ENCODE measurements at regions not wholly inside any gene's neighbourhood (a gene's known extent, or its start where the extent isn't known, plus 50 kb on each side); places are given as distances from the start of the nearest gene placed in this dataset.
A peak's percentile ranks its signal among the peaks of the same experiment; 100 is the strongest.

GRCh38 chr6:66082914-66083313 is 375.9 kb upstream of the EYS start:
- DNase-seq (no peak), ATAC-seq (no peak), FAIRE-seq (no peak)
- H3K27ac ChIP-seq: no peak overlapping the region
- H3K36me3 ChIP-seq: no peaks in the 10 kb centered on the region
- intact Hi-C loops (cut with DNase I): no loop called here
- H3K4me3 ChIP-seq: no peak overlapping the region
- H3K27me3 ChIP-seq: no peaks in the 10 kb centered on the region
- no peaks in the 10 kb centered on the region for H3K4me1 ChIP-seq
- TF ChIP-seq CTCF (IDR thresholded peaks at IDR 0.05): no peak
- no peaks in the 10 kb centered on the region for H3K9me3 ChIP-seq
- WGBS, 2 donors: 73 to 79% methylated on average over 1 of the region's 1 CpG

- intact Hi-C loops (cut with DNase I): no loop called here
- FAIRE-seq: peak; percentile 32
- no peaks in the 10 kb centered on the region for H3K9me3 ChIP-seq
- no peak for DNase-seq
- no peak overlapping the region for H3K27ac ChIP-seq
- ATAC-seq: no peak
- H3K27me3 ChIP-seq: no peaks in the 10 kb centered on the region
- TF ChIP-seq CTCF (IDR thresholded peaks at IDR 0.05): no peak
- no peak overlapping the region for H3K4me3 ChIP-seq
- H3K4me1 ChIP-seq: no peaks in the 10 kb centered on the region
- no peaks in the 10 kb centered on the region for H3K36me3 ChIP-seq
Measured at GRCh38 chr6:66068907-66069306, 361.9 kb upstream of the EYS start.

GRCh38 chr6:66068033-66068432 is 361.0 kb upstream of the EYS start:
- no peaks in the 10 kb centered on the region for H3K36me3 ChIP-seq
- intact Hi-C loops (cut with DNase I): no loop called here
- no peak for FAIRE-seq

GRCh38 chr6:66065313-66065712 is 358.3 kb upstream of the EYS start:
- H3K4me1 ChIP-seq: no peaks in the 10 kb centered on the region
- TF ChIP-seq CTCF (IDR thresholded peaks at IDR 0.05): no peak
- no peaks in the 10 kb centered on the region for H3K9me3 ChIP-seq
- no peak overlapping the region for H3K4me3 ChIP-seq
- H3K36me3 ChIP-seq: no peaks in the 10 kb centered on the region
- FAIRE-seq (no peak), ATAC-seq (no peak), DNase-seq (no peak)
- no peak overlapping the region for H3K27ac ChIP-seq
- 62 to 65% methylated on average over 1 of the region's 1 CpG for WGBS, 2 donors
- intact Hi-C loops (cut with DNase I): no loop called here
- H3K27me3 ChIP-seq: no peaks in the 10 kb centered on the region

More at GRCh38 chr6:66068033-66068432, 361.0 kb upstream of the EYS start:
- Histone ChIP-seq H3K9me3 (no peaks in the 10 kb centered on the region), H3K4me3 (no peak overlapping the region), H3K27ac (no peak overlapping the region), H3K27me3 (no peaks in the 10 kb centered on the region), H3K4me1 (no peaks in the 10 kb centered on the region)
- no peak for DNase-seq
- ATAC-seq: no peak
- no peak for TF ChIP-seq CTCF (IDR thresholded peaks at IDR 0.05)

- intact Hi-C loops (cut with DNase I): no loop called here
- TF ChIP-seq CTCF (IDR thresholded peaks at IDR 0.05): no peak
- 49 to 64% methylated on average over 1 of the region's 1 CpG for WGBS, 2 donors
- Histone ChIP-seq H3K4me1 (no peaks in the 10 kb centered on the region), H3K9me3 (no peaks in the 10 kb centered on the region), H3K4me3 (no peak overlapping the region), H3K36me3 (no peaks in the 10 kb centered on the region), H3K27ac (no peak overlapping the region), H3K27me3 (no peaks in the 10 kb centered on the region)
- no peak for ATAC-seq
- no peak for FAIRE-seq
- DNase-seq: no peak
Measured at GRCh38 chr6:66057034-66057433, 350.0 kb upstream of the EYS start.

Data from pancreas (tissue), 10 donors.